Kidney capillary endothelial cell (primary cell): ENCODE measurements at regions not wholly inside any gene's neighbourhood (a gene's known extent, or its start where the extent isn't known, plus 50 kb on each side); places are given as distances from the start of the nearest gene placed in this dataset.
A peak's percentile ranks its signal among the peaks of the same experiment; 100 is the strongest.
"Not testable (repeated sequence)": the region's sequence is repeated elsewhere in the genome, so short reads cannot be mapped to it uniquely, and the experiment has no call there.

Experiments
- DNase-seq: peaks from one replicate; pipeline ENCODE4 v3.0.0-alpha.2; 2018; ENCODE audit warnings: low spot score

DNA sequence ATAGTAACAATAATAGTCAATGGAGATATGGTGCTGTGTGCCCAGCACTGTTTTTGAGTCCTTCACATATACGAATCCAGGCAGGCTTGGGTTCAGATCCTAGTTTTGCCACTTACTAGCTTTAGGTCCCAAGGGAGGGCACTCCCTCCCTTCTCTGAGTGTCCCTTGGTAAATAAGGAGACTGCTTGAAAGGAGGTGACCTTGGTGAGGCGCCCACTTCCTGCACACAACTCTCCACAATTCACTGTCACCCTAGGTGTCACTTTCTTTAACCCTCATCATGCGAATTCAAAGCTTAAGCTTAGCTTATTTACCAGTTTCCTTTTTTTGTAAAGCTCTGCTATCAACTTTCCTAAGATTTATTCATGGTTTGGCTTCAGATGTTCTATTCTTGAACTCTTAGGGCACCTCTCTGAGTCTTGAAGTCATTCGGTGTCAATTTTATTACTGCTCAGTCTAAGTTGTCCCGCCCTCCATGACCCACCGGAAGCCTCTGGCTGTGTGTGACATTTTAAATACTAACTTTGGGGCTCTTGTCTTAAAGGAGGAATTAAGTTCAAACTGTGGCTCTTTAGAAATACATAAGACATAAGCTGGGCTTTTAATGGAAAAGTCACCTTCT is 170.7 kb upstream of the ZNF618 start:
- no peak for DNase-seq

DNA sequence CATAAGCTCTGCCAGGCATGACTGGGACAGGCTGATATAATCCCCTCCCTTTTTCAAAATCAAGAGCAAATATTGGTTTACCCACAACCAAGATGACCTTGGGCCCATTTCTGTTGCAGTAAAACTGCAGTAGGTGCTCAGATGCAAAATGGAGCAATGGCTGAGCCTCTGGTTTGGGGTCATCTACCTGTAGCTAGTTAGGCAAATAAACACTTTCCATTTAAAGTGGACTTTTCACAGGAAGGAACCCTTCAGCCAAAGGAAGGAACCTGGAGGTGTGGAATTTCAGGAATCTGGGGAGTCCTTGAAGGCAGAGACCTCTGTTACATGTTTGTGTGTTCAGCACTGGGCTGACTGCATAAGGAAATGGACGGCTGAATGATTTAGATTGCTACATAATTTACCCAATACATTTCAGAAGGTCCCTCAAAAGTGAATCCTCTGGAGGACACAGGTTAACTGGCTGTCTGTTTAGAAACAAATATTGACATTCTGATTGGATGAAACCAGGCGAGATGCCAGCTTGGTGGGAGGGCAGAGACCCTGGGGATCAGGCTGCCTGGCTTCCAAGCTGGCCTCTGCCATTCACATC is 170.1 kb upstream of the ZNF618 start:
- DNase-seq = no peak

DNA sequence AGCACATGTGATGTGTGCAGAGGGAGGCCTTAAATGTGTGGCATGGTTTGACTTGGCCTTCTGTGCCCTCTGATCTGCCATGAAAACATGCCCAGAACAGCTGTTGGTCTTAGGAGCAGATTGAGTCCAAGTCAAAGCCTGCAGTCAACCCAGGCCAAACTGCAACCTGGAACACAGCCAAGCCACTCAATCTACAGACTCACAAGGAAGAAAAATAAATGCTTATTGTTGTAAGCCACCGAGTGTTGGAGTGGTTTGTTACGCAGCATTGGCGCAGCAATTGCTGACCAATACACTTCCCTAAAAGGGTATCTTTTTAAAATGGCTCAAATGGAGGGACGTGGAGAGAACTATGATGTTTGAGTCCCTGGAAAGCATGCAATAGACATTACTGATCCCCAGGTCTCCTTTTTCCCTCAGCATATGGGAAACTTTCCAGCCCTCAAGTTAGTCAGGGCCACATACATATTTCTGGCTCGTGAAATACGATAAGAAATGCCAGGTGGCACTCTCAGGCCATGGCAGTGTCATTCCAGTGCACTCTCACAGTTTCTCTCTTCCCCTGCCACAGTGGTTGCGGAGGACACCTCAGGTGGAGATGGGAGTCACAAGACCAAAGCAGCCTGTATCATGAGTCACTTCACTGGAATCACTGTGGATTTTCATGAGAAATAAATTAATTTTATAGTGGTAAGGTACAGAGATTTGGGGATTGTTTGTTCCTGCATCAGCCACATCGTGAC is 168.0 kb upstream of the ZNF618 start:
- DNase-seq = no peak

DNA sequence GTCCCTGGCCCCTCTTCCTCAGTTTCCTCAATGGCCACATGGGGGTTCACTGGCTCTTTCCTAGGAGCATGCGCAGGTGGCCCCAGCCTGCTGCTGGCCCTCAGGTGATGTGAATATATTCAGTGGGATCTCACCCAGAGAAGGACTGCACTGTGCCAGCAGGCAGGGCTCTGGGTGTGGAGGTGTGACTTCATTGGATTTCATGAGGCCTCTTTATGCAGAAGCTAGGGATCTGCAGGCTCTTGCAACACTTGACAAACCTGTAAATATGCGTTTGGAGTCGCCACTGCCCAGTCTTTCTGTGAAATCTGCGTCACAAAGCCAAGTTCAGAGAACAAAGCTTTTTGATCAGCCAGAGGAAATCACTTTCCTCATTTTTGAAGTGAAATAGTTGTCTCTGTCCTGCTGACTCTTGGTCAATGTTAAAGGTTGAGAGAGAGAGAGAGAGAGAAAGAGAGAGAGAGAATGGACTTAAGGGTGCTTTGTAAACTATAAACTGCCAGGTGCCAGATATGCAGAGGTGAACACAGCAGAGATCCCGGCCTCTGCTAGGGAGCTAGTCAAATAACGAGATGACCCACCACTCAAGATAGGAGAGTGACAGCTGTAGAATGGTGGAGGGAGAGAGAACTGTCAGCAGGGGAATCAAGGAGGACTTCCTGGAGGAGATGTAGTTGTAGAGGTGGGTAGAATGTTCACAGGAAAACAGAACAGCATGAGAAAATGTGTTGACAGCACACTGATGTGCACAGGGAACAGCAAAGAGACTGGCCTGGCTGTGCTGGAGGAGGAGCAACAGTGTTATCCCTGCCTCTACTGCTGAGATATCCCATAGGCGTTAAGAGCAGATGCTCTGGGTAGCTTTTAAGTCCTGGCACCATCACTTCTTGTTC is 167.0 kb upstream of the ZNF618 start:
- no peak for DNase-seq

DNA sequence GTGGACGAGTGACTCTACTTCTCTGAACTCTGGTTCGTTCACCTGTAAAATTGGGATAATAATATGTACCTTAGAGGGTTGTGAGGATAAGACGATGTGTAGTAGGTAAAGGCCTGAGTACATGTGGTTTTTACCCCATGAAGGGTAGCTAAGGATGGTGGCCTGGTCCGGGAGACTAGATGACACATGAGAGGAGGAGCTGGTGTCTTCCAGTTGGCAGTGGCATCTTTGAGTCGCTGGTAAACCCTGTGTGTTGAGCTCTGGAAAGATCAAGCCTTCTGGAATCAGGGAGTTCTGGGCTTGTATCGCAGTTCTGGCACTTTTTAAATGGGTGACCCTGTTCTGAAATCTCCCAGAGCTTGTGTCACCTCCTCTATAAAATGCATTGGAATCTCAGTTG is 166.4 kb upstream of the ZNF618 start:
- DNase-seq = no peak

DNA sequence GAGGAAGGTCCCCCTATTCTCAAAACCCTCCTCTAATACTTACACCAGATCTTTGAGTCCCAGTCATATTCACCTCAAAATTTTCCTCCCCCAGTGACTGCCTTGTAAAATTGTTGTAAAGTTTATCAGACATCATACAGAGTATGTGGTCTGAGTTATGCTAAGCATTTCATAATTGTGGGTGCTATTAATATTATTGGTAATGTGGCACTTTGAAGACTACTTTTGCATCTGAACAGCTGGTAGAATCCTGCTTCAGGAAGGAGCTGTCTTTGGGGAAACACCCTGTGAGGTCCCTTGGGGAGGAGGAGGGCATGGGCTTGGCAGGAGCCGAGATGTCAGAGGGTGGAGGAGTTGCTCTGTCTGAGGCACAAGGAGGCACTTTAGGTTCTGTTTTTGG is 164.9 kb upstream of the ZNF618 start:
- DNase-seq = no peak

DNA sequence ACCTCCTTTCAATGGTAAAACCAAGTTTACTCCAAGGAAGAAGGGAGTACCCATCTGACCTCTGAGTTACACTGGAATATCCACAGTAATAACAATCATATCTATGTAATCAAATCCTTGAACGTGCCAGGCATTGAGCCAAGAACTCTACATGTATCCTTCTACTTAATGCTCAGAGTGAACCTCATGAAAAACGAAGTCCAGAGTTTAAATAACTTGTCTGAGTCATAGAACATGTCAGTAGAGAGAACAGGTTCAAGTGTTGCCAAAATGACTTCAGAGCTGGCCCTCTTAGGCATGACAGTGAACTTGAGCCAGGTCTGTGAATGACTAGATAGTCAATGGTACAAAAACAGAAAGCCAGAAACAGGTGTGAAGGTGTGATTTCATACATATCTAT is 164.1 kb upstream of the ZNF618 start:
- DNase-seq = no peak

DNA sequence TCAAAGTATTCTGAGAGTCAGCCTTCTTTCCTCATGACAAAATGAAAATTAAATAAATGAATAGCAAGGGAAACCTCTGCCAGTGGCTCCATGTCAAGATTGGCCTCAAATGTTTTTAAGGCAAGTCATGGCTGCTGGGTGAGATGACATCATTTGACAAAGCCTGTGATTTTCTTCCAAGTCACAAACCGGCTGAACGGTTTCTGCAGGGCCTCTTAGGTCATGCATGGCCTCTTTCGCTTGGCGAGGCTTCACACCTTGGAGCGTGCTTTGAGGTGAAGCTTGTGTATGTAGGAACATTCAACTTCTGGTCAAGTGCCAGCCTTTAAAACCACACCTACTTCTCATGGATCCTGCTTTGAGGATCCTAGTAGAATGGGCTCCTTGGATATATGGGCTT is 161.0 kb upstream of the ZNF618 start:
- DNase-seq = no peak

DNA sequence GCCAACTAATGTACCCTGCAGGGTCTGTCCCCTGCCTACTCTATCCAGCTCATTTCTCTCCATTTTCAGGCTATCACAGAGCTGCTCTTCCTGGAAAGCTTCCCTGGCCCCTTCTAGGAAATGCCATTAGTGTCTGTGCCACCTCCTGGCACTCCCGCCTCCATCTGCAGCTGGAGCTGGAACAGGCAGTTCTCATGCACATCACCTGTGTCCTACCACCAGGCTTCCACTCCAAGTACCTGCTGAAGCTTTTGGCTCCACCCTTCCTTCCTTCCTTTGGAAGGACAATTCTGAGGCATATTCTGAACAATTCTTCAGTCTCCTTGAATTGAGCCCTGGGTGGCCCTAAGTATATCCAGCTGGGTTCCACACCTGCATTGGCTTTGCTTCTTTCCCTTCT is 156.2 kb upstream of the ZNF618 start:
- DNase-seq = no peak

DNA sequence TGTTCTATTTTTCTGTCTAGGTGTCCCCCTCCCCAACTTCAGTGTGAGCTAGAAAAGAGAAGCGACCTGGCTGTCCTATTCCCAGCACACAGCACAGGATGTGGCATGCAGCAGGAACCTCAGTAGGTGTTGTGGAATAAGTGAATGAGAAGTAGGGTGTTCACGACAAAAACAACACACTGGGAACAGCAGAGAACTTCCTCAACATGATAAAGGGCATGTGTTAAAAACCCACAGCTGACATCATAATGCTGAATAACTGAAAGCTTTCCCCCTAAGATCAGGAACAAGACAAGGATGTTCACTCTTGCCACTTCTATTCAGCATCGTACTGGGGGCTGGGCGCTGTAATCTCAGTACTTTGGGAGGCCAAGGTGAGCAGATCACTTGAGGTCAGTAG is 155.6 kb upstream of the ZNF618 start:
- DNase-seq = no peak

DNA sequence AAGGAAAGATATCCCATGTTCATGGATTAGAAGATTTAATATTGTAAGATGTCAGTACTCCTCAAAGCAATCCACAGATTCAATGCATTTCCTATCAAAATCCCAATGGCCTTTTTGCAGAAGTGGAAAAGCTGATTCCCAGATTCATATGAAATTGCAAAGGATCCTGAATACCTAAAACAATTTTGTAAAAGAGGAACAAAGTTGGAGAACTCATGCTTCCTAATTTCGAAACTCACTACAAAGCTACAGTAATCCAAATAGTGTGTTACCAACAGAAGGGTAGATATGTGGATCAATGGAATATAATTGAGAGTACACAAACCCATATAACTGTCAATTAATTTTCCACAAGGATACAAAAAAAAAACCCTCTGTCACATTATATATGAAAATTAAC is 154.3 kb upstream of the ZNF618 start:
- no peak for DNase-seq

DNA sequence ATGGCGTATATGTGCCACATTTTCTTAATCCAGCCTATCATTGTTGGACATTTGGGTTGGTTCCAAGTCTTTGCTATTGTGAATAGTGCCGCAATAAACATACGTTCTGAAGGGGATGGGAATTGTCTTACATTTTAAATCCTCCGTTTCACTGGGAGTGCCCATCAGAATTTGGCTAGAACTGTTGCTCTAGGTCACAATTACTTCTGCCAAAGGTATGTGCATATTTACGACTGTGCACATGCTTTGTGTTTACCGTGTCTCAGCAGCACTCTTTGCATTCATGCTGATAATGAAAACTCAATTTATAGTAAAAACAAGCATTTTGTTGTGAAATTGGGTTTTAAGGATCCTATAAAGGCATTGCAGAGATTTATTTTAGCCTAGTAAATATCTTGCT is 151.9 kb upstream of the ZNF618 start:
- no peak for DNase-seq

DNA sequence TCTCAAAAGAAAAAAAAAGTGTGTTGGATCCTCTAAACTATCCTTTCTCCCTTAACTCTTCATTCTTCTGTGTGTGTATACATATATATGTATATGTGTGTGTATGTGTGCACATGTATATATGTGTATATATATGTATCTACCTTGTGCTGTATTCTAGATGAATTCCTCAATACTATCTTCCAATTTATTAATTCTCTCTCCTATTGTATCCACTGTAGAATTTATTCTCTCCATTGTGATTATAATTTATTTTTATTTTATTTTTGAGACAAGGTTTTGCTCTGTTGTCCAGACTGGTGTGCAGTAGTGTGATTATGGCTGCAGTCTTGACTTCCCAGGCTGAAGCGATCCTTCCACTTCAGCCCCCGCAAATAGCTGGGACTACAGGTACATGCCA is 147.1 kb upstream of the ZNF618 start:
- DNase-seq = no peak

DNA sequence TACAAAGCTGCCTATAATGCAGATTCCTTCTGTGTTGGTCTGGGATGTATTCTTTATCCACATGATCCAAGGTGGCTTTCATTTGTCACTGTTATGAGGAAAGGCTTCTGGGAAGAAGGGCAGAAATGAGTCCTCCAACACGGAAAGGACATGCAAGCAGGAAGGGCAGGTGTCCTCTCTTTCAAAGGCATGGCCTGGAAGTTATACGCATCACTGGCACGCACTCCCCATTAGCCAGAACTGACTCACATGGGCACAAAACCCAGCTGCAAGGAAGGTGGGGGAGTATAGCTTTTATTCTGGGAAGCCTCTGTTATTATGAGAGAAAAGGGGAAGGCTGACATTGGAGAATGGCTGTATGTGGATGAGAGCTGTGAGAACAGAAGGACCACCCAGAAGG is 141.3 kb upstream of the ZNF618 start:
- no peak for DNase-seq

DNA sequence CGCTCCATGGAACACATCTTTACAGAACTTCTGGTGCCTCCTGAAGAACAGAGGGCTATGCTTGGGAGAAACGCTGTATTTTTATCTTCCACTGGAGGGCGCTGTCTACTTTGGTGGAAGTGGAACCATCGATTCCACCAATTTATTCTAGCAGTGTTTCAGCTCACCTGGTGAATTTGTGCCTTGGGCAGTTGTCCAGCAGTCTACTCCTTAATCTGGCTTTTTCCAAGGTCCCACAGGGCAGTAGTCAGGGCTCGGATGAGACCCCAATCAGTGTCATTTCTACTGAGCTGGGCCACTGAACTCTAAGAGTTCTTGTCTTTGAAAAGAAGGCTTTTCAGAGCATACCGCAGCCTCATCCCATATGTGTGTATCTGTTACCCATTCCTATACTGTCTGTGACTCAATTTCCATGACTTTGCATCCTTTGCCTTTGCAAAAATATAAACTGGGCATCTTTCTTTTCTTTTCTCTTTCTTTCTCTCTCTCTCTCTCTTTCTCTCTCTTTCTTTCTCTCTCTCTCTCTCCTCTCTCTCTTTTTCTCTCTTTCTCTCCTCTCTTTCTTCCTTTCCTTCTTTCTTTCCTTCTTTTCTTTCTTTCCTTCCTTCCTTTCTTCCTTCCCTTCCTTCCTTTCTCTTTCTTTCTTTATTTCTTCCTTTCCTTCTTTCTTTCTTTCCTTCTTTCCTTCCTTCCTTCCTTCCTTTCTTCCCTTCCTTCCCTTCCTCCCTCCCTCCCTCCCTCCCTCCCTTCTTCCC is 138.4 kb upstream of the ZNF618 start:
- peak; percentile 79 for DNase-seq

DNA sequence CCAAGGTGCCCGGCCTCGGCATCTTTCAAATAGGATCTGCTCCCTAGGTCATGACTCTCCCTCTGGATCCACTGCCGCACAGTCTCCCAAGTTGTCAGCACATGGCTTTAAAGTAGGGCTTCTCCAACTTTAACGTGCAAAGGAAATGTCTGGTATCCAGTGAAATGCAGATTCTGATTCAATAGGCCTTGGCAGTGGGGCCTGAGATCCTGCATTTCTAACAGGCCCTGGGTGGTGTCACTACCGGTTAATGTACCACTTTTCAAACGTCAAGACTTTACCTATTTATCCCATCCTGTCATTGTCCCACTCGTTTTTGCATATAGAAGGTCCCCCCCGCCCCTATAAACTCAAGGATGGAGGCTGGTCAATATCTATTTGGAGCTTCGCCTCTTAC is 137.6 kb upstream of the ZNF618 start:
- no peak for DNase-seq

DNA sequence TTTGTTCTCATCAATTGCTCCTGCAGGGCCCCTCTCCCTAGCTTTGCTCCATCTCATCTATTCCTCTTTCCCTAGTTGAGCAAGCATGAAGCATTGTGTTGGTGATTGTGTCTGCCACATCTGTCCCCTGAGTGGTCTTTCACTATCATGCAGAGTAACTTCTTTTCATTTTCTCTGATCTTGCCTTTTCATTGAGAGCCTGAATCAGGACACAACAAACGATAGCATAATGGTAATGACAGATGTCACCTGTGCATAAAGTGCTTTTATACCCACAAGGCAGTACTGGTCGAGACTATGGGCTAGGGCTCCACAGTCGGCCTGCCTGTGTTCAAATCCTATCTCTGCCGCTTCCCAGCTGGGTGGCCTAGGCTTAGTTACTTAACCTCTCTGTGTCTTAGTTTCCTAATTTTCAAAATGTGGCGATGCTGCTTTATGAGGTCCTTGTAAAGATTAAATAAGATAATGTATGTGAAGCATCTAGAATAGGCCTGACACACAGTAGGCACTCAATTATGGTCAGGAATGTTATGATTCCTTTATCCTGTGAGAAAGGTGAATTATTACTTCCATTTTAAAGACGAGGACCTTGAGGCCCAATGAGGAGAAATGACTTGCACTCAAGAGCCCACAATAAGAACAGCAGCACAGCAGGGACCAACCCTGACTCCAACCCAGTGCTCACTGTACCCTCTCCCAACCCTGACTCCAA is 137.1 kb upstream of the ZNF618 start:
- no peak for DNase-seq

DNA sequence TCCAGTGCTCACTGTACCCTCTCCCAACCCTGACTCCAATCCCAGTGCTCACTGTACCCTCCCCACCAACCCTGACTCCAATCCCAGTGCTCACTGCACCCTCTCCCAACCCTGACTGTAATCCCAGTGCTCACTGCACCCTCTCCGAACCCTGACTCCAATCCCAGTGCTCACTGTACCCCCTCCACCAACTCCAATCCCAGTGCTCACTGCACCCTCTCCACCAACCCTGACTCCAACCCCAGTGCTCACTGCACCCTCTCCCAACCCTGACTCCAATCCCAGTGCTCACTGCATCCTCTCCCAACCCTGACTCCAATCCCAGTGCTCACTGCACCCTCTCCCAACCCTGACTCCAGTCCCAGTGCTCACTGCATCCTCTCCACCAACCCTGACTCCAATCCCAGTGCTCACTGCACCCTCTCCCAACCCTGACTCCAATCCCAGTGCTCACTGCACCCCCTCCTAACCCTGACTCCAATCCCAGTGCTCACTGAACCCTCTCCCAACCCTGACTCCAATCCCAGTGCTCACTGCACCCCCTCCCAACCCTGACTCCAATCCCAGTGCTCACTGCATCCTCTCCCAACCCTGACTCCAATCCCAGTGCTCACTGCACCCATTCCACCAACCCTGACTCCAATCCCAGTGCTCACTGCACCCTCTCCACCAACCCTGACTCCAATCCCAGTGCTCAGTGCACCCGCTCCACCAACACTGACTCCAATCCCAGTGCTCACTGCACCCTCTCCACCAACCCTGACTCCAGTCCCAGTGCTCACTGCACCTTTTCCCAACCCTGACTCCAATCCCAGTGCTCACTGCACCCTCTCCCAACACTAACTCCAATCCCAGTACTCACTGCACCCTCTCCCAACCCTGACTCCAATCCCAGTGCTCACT is 136.3 kb upstream of the ZNF618 start:
- DNase-seq = not testable (repeated sequence)

DNA sequence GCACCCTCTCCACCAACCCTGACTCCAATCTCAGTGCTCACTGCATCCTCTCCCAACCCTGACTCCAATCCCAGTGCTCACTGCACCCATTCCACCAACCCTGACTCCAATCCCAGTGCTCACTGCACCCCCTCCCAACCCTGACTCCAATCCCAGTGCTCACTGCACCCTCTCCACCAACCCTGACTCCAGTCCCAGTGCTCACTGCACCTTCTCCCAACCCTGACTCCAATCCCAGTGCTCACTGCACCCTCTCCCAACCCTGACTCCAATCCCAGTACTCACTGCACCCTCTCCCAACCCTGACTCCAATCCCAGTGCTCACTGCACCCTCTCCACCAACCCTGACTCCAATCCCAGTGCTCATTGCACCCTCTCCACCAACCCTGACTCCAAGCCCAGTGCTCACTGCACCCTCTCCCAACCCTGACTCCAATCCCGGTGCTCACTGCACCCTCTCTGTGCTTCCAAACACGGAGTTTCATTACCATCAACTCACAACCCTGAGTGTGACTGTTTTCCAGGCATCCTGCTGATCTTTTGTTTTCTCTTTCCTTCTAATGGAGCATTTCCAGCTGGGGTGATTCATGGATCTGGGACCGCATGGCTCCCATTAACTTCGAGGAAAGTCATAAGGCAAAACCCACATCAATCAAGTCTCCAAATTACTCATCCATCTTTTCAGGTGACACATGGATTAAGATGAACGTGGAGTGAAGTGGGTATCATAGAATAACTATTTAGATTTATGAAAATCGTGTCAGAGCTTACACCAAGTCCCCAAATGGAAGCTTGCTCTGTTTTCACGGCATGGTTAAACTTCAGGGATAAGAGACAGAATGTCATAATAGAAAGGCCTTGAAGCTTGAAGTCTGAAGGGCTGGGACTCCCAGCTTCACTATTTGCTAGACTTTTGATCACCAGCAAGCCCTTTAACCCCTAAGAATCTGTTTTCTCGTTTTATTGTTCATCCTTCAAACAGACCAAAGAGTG is 135.3 kb upstream of the ZNF618 start:
- DNase-seq = peak; percentile 54
